GM21737 (cell line): ENCODE measurements at regions not wholly inside any gene's neighbourhood (a gene's known extent, or its start where the extent isn't known, plus 50 kb on each side); places are given as distances from the start of the nearest gene placed in this dataset.

Experiments
- ATAC-seq: cut with Tn5 transposase; IDR thresholded peaks from one replicate; pipeline ENCODE4 v1.9.1; 2021; ENCODE audit warnings: mild to moderate bottlenecking, moderate library complexity; ENCODE audit not compliant: unreplicated experiment

DNA sequence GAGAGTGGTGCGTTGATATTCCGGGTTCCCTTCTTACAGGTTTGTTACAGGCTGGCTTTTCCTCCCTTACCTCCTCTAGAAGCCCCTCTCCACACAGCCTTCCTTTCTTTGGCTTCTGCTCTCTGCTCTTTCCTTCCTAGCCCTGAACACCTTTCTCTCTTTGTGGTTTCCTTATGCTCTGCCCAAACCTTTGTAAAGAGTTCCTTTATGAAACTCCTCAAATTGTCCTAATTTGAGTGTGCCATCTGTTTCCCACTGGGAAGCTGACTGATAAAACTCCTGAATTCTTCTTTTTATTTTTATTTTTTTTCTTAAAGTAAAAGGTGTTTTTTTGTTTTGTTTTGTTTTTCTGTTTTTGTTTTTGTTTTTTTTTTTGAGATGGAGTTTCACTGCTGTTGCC, 60.1 kb upstream of the OTX2 start:
- ATAC-seq, result no peak

- ATAC-seq, result no peak
These were observed 58.4 kb upstream of the OTX2 start for GRCh38 chr14:56868660-56869059.

- ATAC-seq, result no peak
These were observed 52.6 kb upstream of the OTX2 start for GRCh38 chr14:56862836-56863235.

DNA sequence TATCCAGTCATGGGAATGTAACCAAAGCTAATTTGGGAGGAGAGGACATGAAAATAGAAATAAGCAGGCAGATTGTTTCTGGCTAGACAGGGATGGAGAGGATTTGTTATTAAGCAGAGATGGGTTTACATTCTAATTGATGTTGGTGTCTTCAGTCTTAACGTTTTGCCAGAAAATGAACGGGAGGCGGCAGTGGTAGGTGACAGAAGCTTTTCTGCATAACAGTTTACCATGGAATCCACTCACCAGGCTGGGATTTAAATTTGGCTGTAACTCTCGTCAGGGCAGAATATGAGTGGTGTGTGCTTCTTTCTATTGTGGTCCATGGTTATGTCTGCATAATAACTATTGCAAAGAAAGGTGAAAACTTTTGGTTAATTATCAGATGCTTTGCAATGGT, 50.2 kb upstream of the OTX2 start:
- ATAC-seq, result no peak
